ENCODE measurements at regions not wholly inside any gene's neighbourhood (a gene's known extent, or its start where the extent isn't known, plus 50 kb on each side); places are given as distances from the start of the nearest gene placed in this dataset.

GRCh38 chr2:160884056-160884455, 276.2 kb upstream of the TANK start:
- in situ Hi-C loops (cut with HindIII; ENCODE audit: low sequenced_read_pairs), result no loop called here
- no peak for TF ChIP-seq CTCF (IDR thresholded peaks at IDR 0.05; ENCODE audit: low read depth, low read length, missing control alignments)
- no peak for DNase-seq (ENCODE audit: low read depth)

GRCh38 chr2:160889439-160890170, 270.6 kb upstream of the TANK start:
- in situ Hi-C loops (cut with HindIII; ENCODE audit: low sequenced_read_pairs), result loop anchor here (5.0 kb wide), 1 partner anchor 67 kb away; no protein-coding TSS in a partner anchor
- no peak overlapping the region for H3K4me3 ChIP-seq (ENCODE audit: low read depth, low read length)
- no peak for DNase-seq (ENCODE audit: low read depth)
- TF ChIP-seq CTCF (IDR thresholded peaks at IDR 0.05; ENCODE audit: low read depth, low read length, missing control alignments), result no peak

More at GRCh38 chr2:160884056-160884455, 276.2 kb upstream of the TANK start:
- no peak overlapping the region for H3K4me3 ChIP-seq (ENCODE audit: low read depth, low read length)

GRCh38 chr2:160890667-160891352, 269.4 kb upstream of the TANK start:
- no peak for TF ChIP-seq CTCF (IDR thresholded peaks at IDR 0.05; ENCODE audit: low read depth, low read length, missing control alignments)
- in situ Hi-C loops (cut with HindIII; ENCODE audit: low sequenced_read_pairs), result loop anchor here (5.0 kb wide), 1 partner anchor 69 kb away; no protein-coding TSS in a partner anchor
- H3K4me3 ChIP-seq (ENCODE audit: low read depth, low read length), result no peak overlapping the region
- DNase-seq (ENCODE audit: low read depth), result no peak

- in situ Hi-C loops (cut with HindIII; ENCODE audit: low sequenced_read_pairs), result loop anchor here (5.0 kb wide), 1 partner anchor 69 kb away; no protein-coding TSS in a partner anchor
- TF ChIP-seq CTCF (IDR thresholded peaks at IDR 0.05; ENCODE audit: low read depth, low read length, missing control alignments), result no peak
- no peak overlapping the region for H3K4me3 ChIP-seq (ENCODE audit: low read depth, low read length)
- no peak for DNase-seq (ENCODE audit: low read depth)
Measured at GRCh38 chr2:160891353-160891740, 268.9 kb upstream of the TANK start.

GRCh38 chr2:160892204-160892603, 268.0 kb upstream of the TANK start:
- no peak for DNase-seq (ENCODE audit: low read depth)
- in situ Hi-C loops (cut with HindIII; ENCODE audit: low sequenced_read_pairs), result loop anchor here (5.0 kb wide), 1 partner anchor 70 kb away; no protein-coding TSS in a partner anchor
- no peak for TF ChIP-seq CTCF (IDR thresholded peaks at IDR 0.05; ENCODE audit: low read depth, low read length, missing control alignments)
- no peak overlapping the region for H3K4me3 ChIP-seq (ENCODE audit: low read depth, low read length)

GRCh38 chr2:160893581-160893980, 266.6 kb upstream of the TANK start:
- DNase-seq (ENCODE audit: low read depth), result no peak
- no peak overlapping the region for H3K4me3 ChIP-seq (ENCODE audit: low read depth, low read length)
- TF ChIP-seq CTCF (IDR thresholded peaks at IDR 0.05; ENCODE audit: low read depth, low read length, missing control alignments), result no peak
- in situ Hi-C loops (cut with HindIII; ENCODE audit: low sequenced_read_pairs), result loop anchor here (5.0 kb wide), 1 partner anchor 71 kb away; no protein-coding TSS in a partner anchor

Data from astrocyte of the cerebellum (primary cell).